ENCODE measurements at regions not wholly inside any gene's neighbourhood (a gene's known extent, or its start where the extent isn't known, plus 50 kb on each side); places are given as distances from the start of the nearest gene placed in this dataset.

- H3K4me1 ChIP-seq = no peaks in the 10 kb centered on the region
These were observed 209.0 kb downstream of the RGS9 start for GRCh38 chr17:65346166-65346565.

GRCh38 chr17:65345261-65346005 is 208.3 kb downstream of the RGS9 start:
- Histone ChIP-seq H3K4me3 (no peak overlapping the region), H3K27ac (no peak overlapping the region), H3K4me1 (no peaks in the 10 kb centered on the region), H3K9me3 (no peaks in the 10 kb centered on the region), H3K27me3 (ENCODE audit: low read depth) (no peaks in the 10 kb centered on the region), H3K36me3 (no peaks in the 10 kb centered on the region)
- no peak for DNase-seq
- ATAC-seq = no peak
- intact Hi-C loops (cut with DNase I) = no loop called here
- TF ChIP-seq CTCF (IDR thresholded peaks at IDR 0.05) = no peak

More at GRCh38 chr17:65346166-65346565, 209.0 kb downstream of the RGS9 start:
- no peak for ATAC-seq
- H3K36me3 ChIP-seq = no peaks in the 10 kb centered on the region
- no peak overlapping the region for H3K4me3 ChIP-seq
- no peak for TF ChIP-seq CTCF (IDR thresholded peaks at IDR 0.05)
- no peaks in the 10 kb centered on the region for H3K9me3 ChIP-seq
- H3K27me3 ChIP-seq (ENCODE audit: low read depth) = no peaks in the 10 kb centered on the region
- no peak for DNase-seq
- H3K27ac ChIP-seq = no peak overlapping the region
- intact Hi-C loops (cut with DNase I) = no loop called here

GRCh38 chr17:65340401-65340800 is 203.2 kb downstream of the RGS9 start:
- Histone ChIP-seq H3K36me3 (no peaks in the 10 kb centered on the region), H3K27me3 (ENCODE audit: low read depth) (no peaks in the 10 kb centered on the region), H3K4me3 (no peak overlapping the region), H3K27ac (no peak overlapping the region), H3K4me1 (no peaks in the 10 kb centered on the region), H3K9me3 (peaks cover 5% of the 10 kb centered on the region)
- TF ChIP-seq CTCF (IDR thresholded peaks at IDR 0.05) = no peak
- no peak for ATAC-seq
- no peak for DNase-seq
- intact Hi-C loops (cut with DNase I) = no loop called here

- TF ChIP-seq CTCF (IDR thresholded peaks at IDR 0.05) = no peak
- peaks cover 5% of the 10 kb centered on the region for H3K9me3 ChIP-seq
- no peak for ATAC-seq
- no peaks in the 10 kb centered on the region for H3K27me3 ChIP-seq (ENCODE audit: low read depth)
- no peak for DNase-seq
- H3K4me1 ChIP-seq = no peaks in the 10 kb centered on the region
- H3K36me3 ChIP-seq = no peaks in the 10 kb centered on the region
- H3K27ac ChIP-seq = no peak overlapping the region
- H3K4me3 ChIP-seq = no peak overlapping the region
- intact Hi-C loops (cut with DNase I) = no loop called here
These were observed 197.2 kb downstream of the RGS9 start for GRCh38 chr17:65334406-65334805.

- no peaks in the 10 kb centered on the region for H3K36me3 ChIP-seq
- ATAC-seq = no peak
- H3K27ac ChIP-seq = no peak overlapping the region
- TF ChIP-seq CTCF (IDR thresholded peaks at IDR 0.05) = no peak
- no peak overlapping the region for H3K4me3 ChIP-seq
- no peaks in the 10 kb centered on the region for H3K27me3 ChIP-seq (ENCODE audit: low read depth)
- intact Hi-C loops (cut with DNase I) = no loop called here
- no peaks in the 10 kb centered on the region for H3K4me1 ChIP-seq
- H3K9me3 ChIP-seq = no peaks in the 10 kb centered on the region
- no peak for DNase-seq
These were observed 195.6 kb downstream of the RGS9 start for GRCh38 chr17:65332779-65333178.

Measured in lower lobe of right lung (tissue), 2 donors.